PC-9 (cell line): ENCODE measurements at regions not wholly inside any gene's neighbourhood (a gene's known extent, or its start where the extent isn't known, plus 50 kb on each side); places are given as distances from the start of the nearest gene placed in this dataset.
"Not testable (repeated sequence)": the region's sequence is repeated elsewhere in the genome, so short reads cannot be mapped to it uniquely, and the experiment has no call there.

Experiments used
- BruUV-seq: library from RNA; stranded (reverse); fragments of 400-500 nt; replicated peaks from 2 replicates; lab custom pipeline; 2021; lab: Mats Ljungman, UMichigan
- CTCF ChIA-PET: fragments of 300-600 bp; sonication (Branson Sonifier 250); formaldehyde crosslinking; loops from one replicate; lab custom pipeline; 2022; ENCODE audit warnings: antibody characterized with exemption; lab: Charles Lee
- POLR2A ChIA-PET: fragments of 300-600 bp; sonication (Branson Sonifier 250); formaldehyde crosslinking; loops from one replicate; lab custom pipeline; 2022; ENCODE audit warnings: antibody characterized with exemption; ENCODE audit not compliant: unreplicated experiment; lab: Charles Lee
- DNase-seq, 2 experiments: peaks; one replicate each; pipeline versions ENCODE4 v3.0.0 to v3.0.0-alpha.2; 2015 to 2022; ENCODE audit warnings: mixed read lengths in 1 of 2
- H2AFZ ChIP-seq: fragments of 200-600 bp; sonication (generic); 2 replicates; pipeline ENCODE4 v1.8.1; 2017; ENCODE audit warnings: antibody characterized with exemption
- H3F3A ChIP-seq: fragments of 200-600 bp; sonication (generic); 2 replicates; pipeline ENCODE4 v1.8.1; 2017; ENCODE audit warnings: antibody characterized with exemption, mild to moderate bottlenecking, low read depth; ENCODE audit not compliant: insufficient read depth
- H3K27ac ChIP-seq: fragments of 200-600 bp; sonication (generic); 2 replicates; pipeline ENCODE4 v1.6.1; 2016; ENCODE audit warnings: mixed run types
- H3K27me3 ChIP-seq: fragments of 200-600 bp; sonication (generic); 2 replicates; pipeline ENCODE4 v1.6.1; 2016; ENCODE audit warnings: low read depth, mixed run types; ENCODE audit not compliant: insufficient read depth
- H3K36me3 ChIP-seq: fragments of 200-600 bp; sonication (generic); 2 replicates; pipeline ENCODE4 v1.6.1; 2016; ENCODE audit warnings: low read depth, mixed run types
- H3K4me1 ChIP-seq: fragments of 200-600 bp; sonication (generic); replicated peaks from 2 replicates; pipeline ENCODE4 v1.6.1; 2016; ENCODE audit warnings: mixed run types; ENCODE audit not compliant: insufficient read depth
- H3K4me2 ChIP-seq: fragments of 200-600 bp; sonication (generic); 2 replicates; pipeline ENCODE4 v1.6.1; 2017; ENCODE audit warnings: mixed run types
- H3K4me3 ChIP-seq: fragments of 200-600 bp; sonication (generic); 2 replicates; pipeline ENCODE4 v1.6.1; 2016; ENCODE audit warnings: mixed run types
- H3K79me2 ChIP-seq: fragments of 200-600 bp; sonication (generic); 2 replicates; pipeline ENCODE4 v1.6.1; 2017; ENCODE audit warnings: low read depth, mixed run types
- H3K9me2 ChIP-seq: fragments of 200-600 bp; sonication (generic); 2 replicates; pipeline ENCODE4 v1.8.1; 2017; ENCODE audit warnings: mild to moderate bottlenecking; ENCODE audit not compliant: insufficient read depth
- H3K9me3 ChIP-seq: fragments of 200-600 bp; sonication (generic); 2 replicates; pipeline ENCODE4 v1.8.1; 2016; ENCODE audit warnings: low read depth; ENCODE audit not compliant: insufficient read depth
- H4K20me1 ChIP-seq: fragments of 200-600 bp; sonication (generic); 2 replicates; pipeline ENCODE4 v1.8.1; 2017; ENCODE audit not compliant: insufficient read depth
- CTCF ChIP-seq: fragments of 200-600 bp; sonication (generic); conservative IDR thresholded peaks from 2 replicates; pipeline ENCODE4 v1.6.1; 2017; ENCODE audit warnings: mixed run types, antibody characterized with exemption, mild to moderate bottlenecking, moderate library complexity
- EZH2 ChIP-seq: fragments of 200-600 bp; sonication (generic); IDR thresholded peaks from 2 replicates; pipeline ENCODE4 v1.8.0; 2017; ENCODE audit warnings: antibody characterized with exemption, low read depth
- intact Hi-C: fragments of 100-400 bp; cut with micrococcal nuclease; formaldehyde crosslinking; loops from one replicate; pipeline ENCODE4 v1.10.0; 2022; ENCODE audit not compliant: unreplicated experiment

- POLR2A ChIA-PET = no interaction called here
- H3K4me2 ChIP-seq = no peak overlapping the region
- H3K27ac ChIP-seq = no peak overlapping the region
- no peaks in the 10 kb centered on the region for H3K9me2 ChIP-seq
- no peaks in the 10 kb centered on the region for H3K4me1 ChIP-seq
- no peaks in the 10 kb centered on the region for H3K79me2 ChIP-seq
- H3K36me3 ChIP-seq = no peaks in the 10 kb centered on the region
- intact Hi-C loops = no loop called here
- DNase-seq = no peak
- peaks cover 7% of the 10 kb centered on the region; the same call in 1 of the 2 replicates for H3K27me3 ChIP-seq
- CTCF ChIA-PET = no interaction called here
- no peak overlapping the region for H3K4me3 ChIP-seq
- no peak overlapping the region for H2AFZ ChIP-seq
- no peak for TF ChIP-seq EZH2
- TF ChIP-seq CTCF = no peak
- no peaks in the 10 kb centered on the region for H3F3A ChIP-seq
- H3K9me3 ChIP-seq = no peaks in the 10 kb centered on the region
- no TSS peak for BruUV-seq
- H4K20me1 ChIP-seq = no peaks in the 10 kb centered on the region
Observed at GRCh38 chrX:130543603-130544325, 142.0 kb downstream of the RBMX2 start.

DNA sequence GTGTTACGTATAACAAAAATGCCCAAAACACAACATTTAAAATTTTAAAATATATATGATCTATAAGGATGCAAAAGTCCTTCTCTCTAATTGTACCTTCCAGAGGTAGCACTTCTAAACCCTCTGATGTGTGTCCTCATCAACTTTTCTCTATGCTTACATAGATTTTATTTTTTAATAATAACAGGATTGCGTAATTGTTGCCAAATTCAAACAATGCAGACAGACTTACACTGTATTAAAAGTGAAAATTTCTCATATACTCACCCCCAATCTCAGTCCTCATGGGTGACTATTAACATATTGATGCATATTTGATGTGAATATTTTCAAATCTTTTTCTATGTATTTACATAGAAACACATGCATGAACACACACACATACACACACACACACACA lies 144.0 kb downstream of the RBMX2 start:
- TF ChIP-seq CTCF (no peak), EZH2 (no peak)
- no peaks in the 10 kb centered on the region for H3K27me3 ChIP-seq
- H3F3A ChIP-seq = no peaks in the 10 kb centered on the region
- intact Hi-C loops = no loop called here
- H2AFZ ChIP-seq = no peak overlapping the region
- no peaks in the 10 kb centered on the region for H3K4me1 ChIP-seq
- no peaks in the 10 kb centered on the region for H3K9me3 ChIP-seq
- POLR2A ChIA-PET = no interaction called here
- no peak overlapping the region for H3K27ac ChIP-seq
- no peaks in the 10 kb centered on the region for H3K9me2 ChIP-seq
- no peaks in the 10 kb centered on the region for H3K36me3 ChIP-seq
- no peak overlapping the region for H3K4me3 ChIP-seq
- no peak for DNase-seq
- CTCF ChIA-PET = no interaction called here
- no TSS peak for BruUV-seq
- H3K79me2 ChIP-seq = no peaks in the 10 kb centered on the region
- H4K20me1 ChIP-seq = no peaks in the 10 kb centered on the region
- H3K4me2 ChIP-seq = no peak overlapping the region

GRCh38 chrX:130549382-130549781 lies 147.6 kb downstream of the RBMX2 start:
- H3K9me2 ChIP-seq = not testable (repeated sequence)

GRCh38 chrX:130550351-130550750 lies 148.6 kb downstream of the RBMX2 start:
- ChIA-PET POLR2A (no interaction called here), CTCF (no interaction called here)
- H3K79me2 ChIP-seq = no peaks in the 10 kb centered on the region
- H3K4me1 ChIP-seq = no peaks in the 10 kb centered on the region
- H3K36me3 ChIP-seq = no peaks in the 10 kb centered on the region
- H3K9me2 ChIP-seq = no peaks in the 10 kb centered on the region
- H4K20me1 ChIP-seq = no peaks in the 10 kb centered on the region
- H3K9me3 ChIP-seq = no peaks in the 10 kb centered on the region
- no peaks in the 10 kb centered on the region for H3F3A ChIP-seq
- no peak overlapping the region for H3K4me2 ChIP-seq
- no peak overlapping the region for H2AFZ ChIP-seq
- intact Hi-C loops = no loop called here
- no peak overlapping the region for H3K27ac ChIP-seq
- BruUV-seq = no TSS peak
- no peak for DNase-seq
- TF ChIP-seq EZH2 (no peak), CTCF (no peak)
- peaks cover 14% of the 10 kb centered on the region for H3K27me3 ChIP-seq
- no peak overlapping the region for H3K4me3 ChIP-seq

More at GRCh38 chrX:130549382-130549781, 147.6 kb downstream of the RBMX2 start:
- CTCF ChIA-PET, H2AFZ ChIP-seq, H3K27me3 ChIP-seq, DNase-seq, H3K27ac ChIP-seq, H3K36me3 ChIP-seq, H3K4me3 ChIP-seq, intact Hi-C loops, POLR2A ChIA-PET, H4K20me1 ChIP-seq, H3K79me2 ChIP-seq, H3K4me1 ChIP-seq, BruUV-seq, H3F3A ChIP-seq, H3K9me3 ChIP-seq, H3K4me2 ChIP-seq: not testable (repeated sequence)
